Ovary (tissue), 3 donors: ENCODE measurements at regions not wholly inside any gene's neighbourhood (a gene's known extent, or its start where the extent isn't known, plus 50 kb on each side); places are given as distances from the start of the nearest gene placed in this dataset.

Experiments
- CTCF ChIP-seq, 3 donors: fragments of 450-650 bp in 2 of 3; fragments of 200-600 bp in 1 of 3; IDR thresholded peaks; one replicate each; pipeline versions ENCODE4 v1.5.1 to v1.8.0; 2016 to 2022; ENCODE audit warnings: antibody characterized with exemption in 3 of 3, mild to moderate bottlenecking in 1 of 3
- POLR2A ChIP-seq: fragments of 450-650 bp; IDR thresholded peaks from one replicate; pipeline ENCODE4 v1.6.1; 2017; ENCODE audit warnings: antibody characterized with exemption, mild to moderate bottlenecking, moderate library complexity
- donor health status: DM: no; HTN: no; CAD: no.

GRCh38 chr3:126288314-126288713 is 68.9 kb downstream of the KLF15 start:
- TF ChIP-seq CTCF (IDR thresholded peaks at IDR 0.05): no peak
- no peak for TF ChIP-seq POLR2A
